ENCODE measurements at regions not wholly inside any gene's neighbourhood (a gene's known extent, or its start where the extent isn't known, plus 50 kb on each side); places are given as distances from the start of the nearest gene placed in this dataset.

DNA sequence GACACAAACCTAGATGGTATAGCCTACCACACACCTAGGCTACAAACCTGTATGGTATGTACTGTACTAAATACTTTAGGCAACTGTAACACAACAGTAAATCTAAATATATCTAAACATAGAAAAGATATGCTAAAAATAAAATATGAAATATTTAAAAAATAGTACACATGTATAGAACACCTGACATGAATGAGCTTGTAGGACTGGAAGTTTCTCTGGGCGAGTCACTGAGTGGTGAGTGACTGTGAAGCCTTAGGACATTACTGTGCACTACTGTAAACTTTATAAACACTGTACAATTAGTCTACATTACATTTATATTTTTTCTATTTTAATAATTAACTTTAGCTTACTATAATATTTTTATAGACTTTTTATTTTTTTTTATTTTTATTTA lies 1301.3 kb downstream of the FAM181B start:
- Histone ChIP-seq H2BK12ac (ENCODE audit: insufficient read length, low read depth, low read length) (no peak overlapping the region), H3K9ac (ENCODE audit: extremely low read depth, insufficient read length, low read length) (no peak overlapping the region), H2BK120ac (ENCODE audit: low read depth, low read length, poor library complexity, severe bottlenecking) (no peak overlapping the region), H2AFZ (ENCODE audit: low read length) (no peak overlapping the region), H3K18ac (ENCODE audit: insufficient read length, low read depth, low read length) (no peak overlapping the region), H2AK5ac (ENCODE audit: insufficient read length, low read length) (no peak overlapping the region), H2BK15ac (ENCODE audit: low read depth, low read length) (no peak overlapping the region), H2BK20ac (ENCODE audit: low read depth, low read length, poor library complexity, severe bottlenecking) (no peak overlapping the region), H3K4me1 (ENCODE audit: insufficient read depth, low read length) (no peaks in the 10 kb centered on the region), H4K8ac (replicated peaks; ENCODE audit: insufficient read length, low read depth, low read length) (no peak overlapping the region), H3K27ac (ENCODE audit: insufficient read length, low read depth, low read length) (no peak overlapping the region), H3K79me2 (ENCODE audit: insufficient read depth, low read length) (no peaks in the 10 kb centered on the region), H4K5ac (ENCODE audit: insufficient read length, low read depth, low read length) (no peak overlapping the region), H3K27me3 (ENCODE audit: insufficient read depth, low read length) (no peaks in the 10 kb centered on the region), H4K20me1 (ENCODE audit: control insufficient read depth, insufficient read depth, insufficient read length) (no peaks in the 10 kb centered on the region), H3K4me2 (ENCODE audit: insufficient read depth, insufficient read length, low read length) (no peak overlapping the region), H3K14ac (ENCODE audit: insufficient read depth, low read length) (no peak overlapping the region), H3K79me1 (ENCODE audit: insufficient read depth, low read depth, low read length, poor library complexity, severe bottlenecking) (no peaks in the 10 kb centered on the region), H3K56ac (ENCODE audit: insufficient read length, low read depth, low read length) (no peak overlapping the region), H2BK5ac (ENCODE audit: insufficient read length, low read length) (no peak overlapping the region), H3K23ac (ENCODE audit: insufficient read length, low read depth, low read length) (no peak overlapping the region), H4K91ac (ENCODE audit: insufficient read length, low read depth, low read length) (no peak overlapping the region), H3K23me2 (ENCODE audit: insufficient read length, low read depth, low read length, poor library complexity, severe bottlenecking) (no peaks in the 10 kb centered on the region), H3T11ph (ENCODE audit: low read length) (no peak overlapping the region), H3K9me3 (ENCODE audit: control insufficient read depth, low read depth, low read length) (no peaks in the 10 kb centered on the region), H3K4ac (ENCODE audit: low read depth, low read length) (no peak overlapping the region)
- no CpG with 5 or more reads among the region's 1 CpG for WGBS (ENCODE audit: extremely low coverage, insufficient read length, low lambda C conversion rate)
- peaks cover 0 to 2% of the 10 kb centered on the region in 2 experiments; a peak in 2 of 4 replicates for H3K4me1 Mint-ChIP-seq
- DNase-seq: no peak
- TF ChIP-seq, protein P1, sequence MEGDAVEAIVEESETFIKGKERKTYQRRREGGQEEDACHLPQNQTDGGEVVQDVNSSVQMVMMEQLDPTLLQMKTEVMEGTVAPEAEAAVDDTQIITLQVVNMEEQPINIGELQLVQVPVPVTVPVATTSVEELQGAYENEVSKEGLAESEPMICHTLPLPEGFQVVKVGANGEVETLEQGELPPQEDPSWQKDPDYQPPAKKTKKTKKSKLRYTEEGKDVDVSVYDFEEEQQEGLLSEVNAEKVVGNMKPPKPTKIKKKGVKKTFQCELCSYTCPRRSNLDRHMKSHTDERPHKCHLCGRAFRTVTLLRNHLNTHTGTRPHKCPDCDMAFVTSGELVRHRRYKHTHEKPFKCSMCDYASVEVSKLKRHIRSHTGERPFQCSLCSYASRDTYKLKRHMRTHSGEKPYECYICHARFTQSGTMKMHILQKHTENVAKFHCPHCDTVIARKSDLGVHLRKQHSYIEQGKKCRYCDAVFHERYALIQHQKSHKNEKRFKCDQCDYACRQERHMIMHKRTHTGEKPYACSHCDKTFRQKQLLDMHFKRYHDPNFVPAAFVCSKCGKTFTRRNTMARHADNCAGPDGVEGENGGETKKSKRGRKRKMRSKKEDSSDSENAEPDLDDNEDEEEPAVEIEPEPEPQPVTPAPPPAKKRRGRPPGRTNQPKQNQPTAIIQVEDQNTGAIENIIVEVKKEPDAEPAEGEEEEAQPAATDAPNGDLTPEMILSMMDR (conservative IDR thresholded peaks at IDR 0.05): no peak
- no peaks in the 10 kb centered on the region for H3K9me3 Mint-ChIP-seq
- H3K4me3 Mint-ChIP-seq: no peak overlapping the region
- no peak overlapping the region for H3K27ac Mint-ChIP-seq
- H3K27me3 Mint-ChIP-seq (ENCODE audit: low read depth): no peaks in the 10 kb centered on the region
- H3K36me3 Mint-ChIP-seq (ENCODE audit: insufficient read depth in 1 of 3, low read depth in 3 of 3): no peaks in the 10 kb centered on the region

Data from H9 (cell line).